PC-3 (cell line): ENCODE measurements at regions not wholly inside any gene's neighbourhood (a gene's known extent, or its start where the extent isn't known, plus 50 kb on each side); places are given as distances from the start of the nearest gene placed in this dataset.

Source experiments
- ATAC-seq: fragments of 200-7000 bp; cut with Tn5 transposase; 2 replicates; pipeline ENCODE4 v1.9.1; 2020; ENCODE audit warnings: mild to moderate bottlenecking, moderate library complexity
- BruUV-seq: library from RNA; stranded (reverse); fragments of 400-500 nt; replicated peaks from 2 replicates; lab custom pipeline; 2021; lab: Mats Ljungman, UMichigan
- CTCF ChIA-PET: fragments of 300-600 bp; sonication (Branson Sonifier 250); formaldehyde crosslinking; loops from one replicate; lab custom pipeline; 2022; ENCODE audit warnings: antibody characterized with exemption; lab: Charles Lee
- POLR2A ChIA-PET: fragments of 300-600 bp; sonication (Branson Sonifier 250); formaldehyde crosslinking; loops from one replicate; lab custom pipeline; 2022; ENCODE audit warnings: antibody characterized with exemption; ENCODE audit not compliant: unreplicated experiment; lab: Charles Lee
- DNase-seq: peaks from one replicate; pipeline ENCODE4 v3.0.0-alpha.2; 2015
- H2AFZ ChIP-seq: fragments of 300-600 bp; sonication (generic); 2 replicates; pipeline ENCODE4 v1.6.0; 2016; ENCODE audit warnings: antibody characterized with exemption, low read length
- H3F3A ChIP-seq: fragments of 300-600 bp; sonication (generic); one replicate; pipeline ENCODE4 v1.6.0; 2017; ENCODE audit warnings: antibody characterized with exemption, low read length, control low read depth, mild to moderate bottlenecking; ENCODE audit not compliant: unreplicated experiment
- H3K27ac ChIP-seq: fragments of 300-600 bp; sonication (generic); 2 replicates; pipeline ENCODE4 v1.5.1; 2016; ENCODE audit warnings: mild to moderate bottlenecking, low read length
- H3K27me3 ChIP-seq: fragments of 300-600 bp; sonication (generic); 2 replicates; pipeline ENCODE4 v1.6.1; 2016; ENCODE audit warnings: low read length, mixed read lengths
- H3K36me3 ChIP-seq: fragments of 300-600 bp; sonication (generic); 2 replicates; pipeline ENCODE4 v1.6.1; 2016; ENCODE audit warnings: low read depth, mixed run types, low read length, mixed read lengths
- H3K4me1 ChIP-seq: fragments of 300-600 bp; sonication (generic); 2 replicates; pipeline ENCODE4 v1.5.1; 2016; ENCODE audit warnings: low read length; ENCODE audit not compliant: insufficient read depth
- H3K4me2 ChIP-seq: fragments of 300-600 bp; sonication (generic); 2 replicates; pipeline ENCODE4 v1.6.0; 2016; ENCODE audit warnings: low read length
- H3K4me3 ChIP-seq: fragments of 300-600 bp; sonication (generic); 2 replicates; pipeline ENCODE4 v1.5.1; 2016; ENCODE audit warnings: mild to moderate bottlenecking, low read length, mixed read lengths
- H3K79me2 ChIP-seq: fragments of 300-600 bp; sonication (generic); 2 replicates; pipeline ENCODE4 v1.6.1; 2017; ENCODE audit warnings: low read length, mixed read lengths
- H3K9ac ChIP-seq: fragments of 300-600 bp; sonication (generic); 2 replicates; pipeline ENCODE4 v1.6.0; 2016; ENCODE audit warnings: mild to moderate bottlenecking, low read length
- H3K9me2 ChIP-seq: fragments of 300-600 bp; sonication (generic); replicated peaks from 2 replicates; pipeline ENCODE4 v1.6.1; 2016; ENCODE audit warnings: mixed run types, low read length, mixed read lengths
- H3K9me3 ChIP-seq: fragments of 300-600 bp; sonication (generic); 2 replicates; pipeline ENCODE4 v1.6.1; 2016; ENCODE audit warnings: low read length, mixed read lengths
- H4K20me1 ChIP-seq: fragments of 300-600 bp; sonication (generic); 2 replicates; pipeline ENCODE4 v1.6.1; 2016; ENCODE audit warnings: low read length, mixed read lengths
- CTCF ChIP-seq: fragments of 300-600 bp; sonication (generic); conservative IDR thresholded peaks from 2 replicates; pipeline ENCODE4 v1.5.1; 2017; ENCODE audit warnings: antibody characterized with exemption, low read depth, mild to moderate bottlenecking, low read length
- EZH2 ChIP-seq: fragments of 300-600 bp; sonication (generic); IDR thresholded peaks from one replicate; pipeline ENCODE4 v1.6.1; 2017; ENCODE audit warnings: antibody characterized with exemption, mild to moderate bottlenecking, low read length; ENCODE audit not compliant: unreplicated experiment
- EZH2phosphoT487 ChIP-seq: fragments of 300-600 bp; sonication (generic); IDR thresholded peaks from 2 replicates; pipeline ENCODE4 v1.6.1; 2018; ENCODE audit warnings: mild to moderate bottlenecking, antibody characterized with exemption, low read length, borderline replicate concordance
- intact Hi-C: fragments of 100-400 bp; cut with micrococcal nuclease; formaldehyde crosslinking; loops from 2 replicates; pipeline ENCODE4 v1.9.0; 2023

- DNase-seq (no peak), ATAC-seq (no peak)
- CTCF ChIA-PET: no interaction called here
- POLR2A ChIA-PET: no interaction called here
- H3K4me2 ChIP-seq: no peak overlapping the region
- intact Hi-C loops: no loop called here
- TF ChIP-seq EZH2phosphoT487 (no peak), CTCF (no peak), EZH2 (no peak)
- H3K27me3 ChIP-seq: no peaks in the 10 kb centered on the region; the same call in 1 of the 2 replicates
- H3K4me3 ChIP-seq: no peak overlapping the region
- no peak overlapping the region for H3K27ac ChIP-seq
- H3K79me2 ChIP-seq: no peaks in the 10 kb centered on the region
- H4K20me1 ChIP-seq: no peaks in the 10 kb centered on the region
- no peaks in the 10 kb centered on the region for H3F3A ChIP-seq
- H2AFZ ChIP-seq: no peak overlapping the region
- H3K4me1 ChIP-seq: no peaks in the 10 kb centered on the region
- no peaks in the 10 kb centered on the region for H3K9me3 ChIP-seq
- no peak overlapping the region for H3K9ac ChIP-seq
- no TSS peak for BruUV-seq
- H3K9me2 ChIP-seq: no peaks in the 10 kb centered on the region
- H3K36me3 ChIP-seq: no peaks in the 10 kb centered on the region
Observed at GRCh38 chr4:83738895-83739294, 203.0 kb downstream of the GPAT3 start.

- no peak for ATAC-seq
- CTCF ChIA-PET: no interaction called here
- H3K36me3 ChIP-seq: no peaks in the 10 kb centered on the region
- H3F3A ChIP-seq: no peaks in the 10 kb centered on the region
- no peaks in the 10 kb centered on the region for H3K9me3 ChIP-seq
- TF ChIP-seq EZH2phosphoT487 (no peak), CTCF (no peak), EZH2 (no peak)
- no TSS peak for BruUV-seq
- no peaks in the 10 kb centered on the region for H4K20me1 ChIP-seq
- no peak for DNase-seq
- no peak overlapping the region for H3K27ac ChIP-seq
- POLR2A ChIA-PET: no interaction called here
- no peak overlapping the region for H2AFZ ChIP-seq
- H3K4me2 ChIP-seq: no peak overlapping the region
- no peaks in the 10 kb centered on the region for H3K27me3 ChIP-seq
- intact Hi-C loops: no loop called here
- no peak overlapping the region for H3K9ac ChIP-seq
- H3K79me2 ChIP-seq: no peaks in the 10 kb centered on the region
- H3K4me3 ChIP-seq: no peak overlapping the region
- H3K9me2 ChIP-seq: no peaks in the 10 kb centered on the region
- H3K4me1 ChIP-seq: peaks cover 9% of the 10 kb centered on the region
Observed at GRCh38 chr4:83734576-83734975, 198.7 kb downstream of the GPAT3 start.

GRCh38 chr4:83732114-83732635 lies 196.3 kb downstream of the GPAT3 start:
- Histone ChIP-seq H3K27me3 (no peaks in the 10 kb centered on the region), H3K4me3 (no peak overlapping the region), H4K20me1 (no peaks in the 10 kb centered on the region), H3K9me2 (no peaks in the 10 kb centered on the region), H3K27ac (no peak overlapping the region), H3K36me3 (no peaks in the 10 kb centered on the region), H2AFZ (peak overlapping the region; percentile 32; the same call in 1 of the 2 replicates), H3K9ac (no peak overlapping the region), H3K4me1 (peaks cover 9% of the 10 kb centered on the region), H3K9me3 (no peaks in the 10 kb centered on the region), H3F3A (no peaks in the 10 kb centered on the region), H3K79me2 (no peaks in the 10 kb centered on the region), H3K4me2 (no peak overlapping the region)
- intact Hi-C loops: no loop called here
- CTCF ChIA-PET: no interaction called here
- no TSS peak for BruUV-seq
- POLR2A ChIA-PET: no interaction called here
- no peak for DNase-seq
- no peak for TF ChIP-seq EZH2phosphoT487
- TF ChIP-seq CTCF: no peak
- no peak for TF ChIP-seq EZH2
- ATAC-seq: no peak
